Urinary bladder (tissue), 3 donors: ENCODE measurements at regions not wholly inside any gene's neighbourhood (a gene's known extent, or its start where the extent isn't known, plus 50 kb on each side); places are given as distances from the start of the nearest gene placed in this dataset.
"Not testable (repeated sequence)": the region's sequence is repeated elsewhere in the genome, so short reads cannot be mapped to it uniquely, and the experiment has no call there.

Experiments
- DNase-seq: peaks from one replicate; pipeline ENCODE4 v3.0.0-alpha.2; 2015; ENCODE audit errors: extremely low spot score
- H3K27ac ChIP-seq: one replicate; pipeline ENCODE4 v1.5.1; 2013; ENCODE audit warnings: low read depth, mild to moderate bottlenecking, moderate library complexity
- H3K36me3 ChIP-seq: one replicate; pipeline ENCODE4 v1.6.1; 2013; ENCODE audit warnings: mild to moderate bottlenecking, moderate library complexity; ENCODE audit not compliant: insufficient read depth
- H3K4me1 ChIP-seq: one replicate; pipeline ENCODE4 v1.6.1; 2013; ENCODE audit warnings: mild to moderate bottlenecking, moderate library complexity; ENCODE audit not compliant: insufficient read depth
- H3K4me3 ChIP-seq: one replicate; pipeline ENCODE4 v1.5.1; 2013; ENCODE audit warnings: low read depth, low read length
- WGBS: extraction: QIAGEN DNeasy Blood & Tissue Kit; methylation state at CpG from one replicate; pipeline ENCODE4 v1.1.7; 2013; 5-methylcytosine and 5-hydroxymethylcytosine counted together
- donor health status: healthy with polysubstance abuse.
- donor health status: healthy.

GRCh38 chr7:9698375-9698774 is 1265.0 kb downstream of the NXPH1 start:
- no peaks in the 10 kb centered on the region for H3K36me3 ChIP-seq
- no peak overlapping the region for H3K27ac ChIP-seq
- no peaks in the 10 kb centered on the region for H3K4me1 ChIP-seq
- H3K4me3 ChIP-seq, result no peak overlapping the region
- no peak for DNase-seq

GRCh38 chr7:9709216-9709615 is 1264.5 kb upstream of the PHF14 start:
- DNase-seq, result no peak
- WGBS, result 64% methylated on average over 1 of the region's 1 CpG
- H3K27ac ChIP-seq, result no peak overlapping the region
- H3K36me3 ChIP-seq, result no peaks in the 10 kb centered on the region
- no peaks in the 10 kb centered on the region for H3K4me1 ChIP-seq
- no peak overlapping the region for H3K4me3 ChIP-seq

- 47% methylated on average over 3 of the region's 3 CpGs for WGBS
- Histone ChIP-seq H3K4me3 (no peak overlapping the region), H3K4me1 (no peaks in the 10 kb centered on the region), H3K36me3 (no peaks in the 10 kb centered on the region), H3K27ac (no peak overlapping the region)
- DNase-seq, result no peak
These were observed 1262.3 kb upstream of the PHF14 start for GRCh38 chr7:9711259-9711918.

GRCh38 chr7:9718071-9718661 is 1255.5 kb upstream of the PHF14 start:
- H3K27ac ChIP-seq, result no peak overlapping the region
- no peak overlapping the region for H3K4me3 ChIP-seq
- no peak for DNase-seq
- H3K36me3 ChIP-seq, result no peaks in the 10 kb centered on the region
- no peaks in the 10 kb centered on the region for H3K4me1 ChIP-seq

- WGBS, result 67% methylated on average over 4 of the region's 4 CpGs
- Histone ChIP-seq H3K4me1 (no peaks in the 10 kb centered on the region), H3K36me3 (no peaks in the 10 kb centered on the region), H3K27ac (no peak overlapping the region), H3K4me3 (no peak overlapping the region)
- no peak for DNase-seq
These were observed 1254.4 kb upstream of the PHF14 start for GRCh38 chr7:9719303-9719702.

- Histone ChIP-seq H3K4me3 (no peak overlapping the region), H3K4me1 (no peaks in the 10 kb centered on the region), H3K27ac (no peak overlapping the region), H3K36me3 (no peaks in the 10 kb centered on the region)
- 75% methylated on average over 3 of the region's 3 CpGs for WGBS
- DNase-seq, result no peak
These were observed 1254.0 kb upstream of the PHF14 start for GRCh38 chr7:9719721-9720120.

GRCh38 chr7:9725940-9726663 is 1247.6 kb upstream of the PHF14 start:
- DNase-seq, H3K4me1 ChIP-seq, H3K27ac ChIP-seq, H3K36me3 ChIP-seq, H3K4me3 ChIP-seq: not testable (repeated sequence)
- WGBS, result 91% methylated on average over 56 of the region's 60 CpGs

GRCh38 chr7:9726811-9727210 is 1246.9 kb upstream of the PHF14 start:
- not testable (repeated sequence) for H3K4me3 ChIP-seq, H3K4me1 ChIP-seq, DNase-seq, H3K27ac ChIP-seq, H3K36me3 ChIP-seq
- 97% methylated on average over 18 of the region's 22 CpGs for WGBS

- H3K4me3 ChIP-seq, DNase-seq, H3K4me1 ChIP-seq, H3K36me3 ChIP-seq, H3K27ac ChIP-seq: not testable (repeated sequence)
- 95% methylated on average over 13 of the region's 13 CpGs for WGBS
These were observed 1246.2 kb upstream of the PHF14 start for GRCh38 chr7:9727467-9727869.

- H3K4me1 ChIP-seq, H3K4me3 ChIP-seq, H3K36me3 ChIP-seq, H3K27ac ChIP-seq, DNase-seq: not testable (repeated sequence)
- 94% methylated on average over 17 of the region's 17 CpGs for WGBS
These were observed 1245.5 kb upstream of the PHF14 start for GRCh38 chr7:9728014-9728657.

GRCh38 chr7:9752033-9752432 is 1221.6 kb upstream of the PHF14 start:
- no peaks in the 10 kb centered on the region for H3K4me1 ChIP-seq
- no peaks in the 10 kb centered on the region for H3K36me3 ChIP-seq
- H3K4me3 ChIP-seq, result no peak overlapping the region
- 91% methylated on average over 4 of the region's 4 CpGs for WGBS
- DNase-seq, result no peak
- no peak overlapping the region for H3K27ac ChIP-seq

- Histone ChIP-seq H3K27ac (no peak overlapping the region), H3K4me1 (no peaks in the 10 kb centered on the region)
- 47% methylated on average over 2 of the region's 2 CpGs for WGBS
These were observed 1212.4 kb upstream of the PHF14 start for GRCh38 chr7:9761224-9761623.

GRCh38 chr7:9776900-9777299 is 1196.8 kb upstream of the PHF14 start:
- no peaks in the 10 kb centered on the region for H3K4me1 ChIP-seq
- DNase-seq, result no peak
- H3K36me3 ChIP-seq, result no peaks in the 10 kb centered on the region
- H3K4me3 ChIP-seq, result no peak overlapping the region
- no peak overlapping the region for H3K27ac ChIP-seq
- WGBS, result 75% methylated on average over 2 of the region's 2 CpGs

More at GRCh38 chr7:9761224-9761623, 1212.4 kb upstream of the PHF14 start:
- no peak for DNase-seq
- Histone ChIP-seq H3K4me3 (no peak overlapping the region), H3K36me3 (no peaks in the 10 kb centered on the region)

GRCh38 chr7:9778367-9778766 is 1195.3 kb upstream of the PHF14 start:
- no peak for DNase-seq
- Histone ChIP-seq H3K36me3 (no peaks in the 10 kb centered on the region), H3K4me3 (no peak overlapping the region), H3K4me1 (no peaks in the 10 kb centered on the region), H3K27ac (no peak overlapping the region)
- 90% methylated on average over 7 of the region's 7 CpGs for WGBS
